Peyer's patch (tissue), 4 donors: ENCODE measurements at regions not wholly inside any gene's neighbourhood (a gene's known extent, or its start where the extent isn't known, plus 50 kb on each side); places are given as distances from the start of the nearest gene placed in this dataset.

Source experiments
- CTCF ChIP-seq, 6 experiments: fragments of 450-650 bp in 4 of 6; fragments of 200-600 bp in 2 of 6; sonication (generic) in 1 of 6; IDR thresholded peaks; one replicate each; pipeline ENCODE4 v1.5.1; 2017 to 2019; ENCODE audit warnings: antibody characterized with exemption in 6 of 6, mild to moderate bottlenecking in 3 of 6, moderate library complexity in 1 of 6
- POLR2A ChIP-seq, 2 donors: fragments of 450-650 bp; IDR thresholded peaks; one replicate each; pipeline ENCODE4 v1.5.1; 2017; ENCODE audit warnings: antibody characterized with exemption in 2 of 2, mild to moderate bottlenecking in 2 of 2, moderate library complexity in 2 of 2

- TF ChIP-seq CTCF (IDR thresholded peaks at IDR 0.05) (no peak), POLR2A (IDR thresholded peaks at IDR 0.05) (no peak)
These were observed 168.1 kb upstream of the ID2 start for GRCh38 chr2:8513601-8514273.
